HepG2 (cell line): ENCODE measurements at regions not wholly inside any gene's neighbourhood (a gene's known extent, or its start where the extent isn't known, plus 50 kb on each side); places are given as distances from the start of the nearest gene placed in this dataset.

Source experiments
- ATAC-seq: fragments of 200-7000 bp; cut with Tn5 transposase; 3 replicates; pipeline ENCODE4 v1.9.1; 2020; ENCODE audit warnings: mild to moderate bottlenecking, moderate library complexity
- BruUV-seq: library from RNA; stranded (reverse); fragments of 400-500 nt; replicated peaks from 2 replicates; lab custom pipeline; 2021; lab: Mats Ljungman, UMichigan
- CTCF ChIA-PET: fragments of 300-600 bp; formaldehyde crosslinking; extraction: SDS; loops from one replicate; lab custom pipeline; 2021; ENCODE audit warnings: low total read pairs, inconsistent platforms, low intra/inter-chr PET ratio; lab: Yijun Ruan, JAX
- POLR2A ChIA-PET: fragments of 350-600 bp; sonication (Branson Sonifier 250); formaldehyde crosslinking; loops from one replicate; lab custom pipeline; 2020; ENCODE audit warnings: antibody characterized with exemption, inconsistent platforms; lab: Yijun Ruan, JAX
- DNase-seq: peaks from one replicate; pipeline ENCODE4 v3.0.0-alpha.2; 2015; ENCODE audit warnings: low spot score
- FAIRE-seq: peaks from 3 replicates; lab custom pipeline; 2011; peaks lifted over from hg19 to GRCh38; lab: Jason Lieb, UNC
- H2AFZ ChIP-seq: one replicate; pipeline ENCODE4 v1.6.1; 2011; ENCODE audit warnings: low read length, inconsistent platforms
- H3K27ac ChIP-seq: fragments of 300-600 bp; 3 replicates; pipeline ENCODE4 v1.8.0; 2011; ENCODE audit warnings: mixed run types, mild to moderate bottlenecking, mixed read lengths, low read length, inconsistent platforms; ENCODE audit not compliant: insufficient read depth; ENCODE audit errors: extremely low read length
- H3K27me3 ChIP-seq, 2 experiments: fragments of 200-600 bp in 1 of 2; 2 replicates in 1 of 2; 3 replicates in 1 of 2; pipeline versions ENCODE4 v1.6.0 to v1.8.0; 2011; ENCODE audit warnings: low read length in 2 of 2, mild to moderate bottlenecking in 2 of 2, moderate library complexity in 2 of 2, inconsistent platforms in 1 of 2; ENCODE audit not compliant: insufficient read depth in 2 of 2, control insufficient read depth in 1 of 2
- H3K36me3 ChIP-seq, 2 experiments: fragments of 200-600 bp in 1 of 2; replicated peaks in 1 of 2; 2 replicates in 1 of 2; 3 replicates in 1 of 2; pipeline versions ENCODE4 v1.5.1 to v1.8.0; 2011; ENCODE audit warnings: low read length in 2 of 2, inconsistent platforms in 1 of 2; ENCODE audit not compliant: insufficient read depth in 2 of 2, control insufficient read depth in 1 of 2
- H3K4me1 ChIP-seq: 2 replicates; pipeline ENCODE4 v1.5.1; 2012; ENCODE audit warnings: low read length, inconsistent platforms; ENCODE audit not compliant: insufficient read depth
- H3K4me2 ChIP-seq: 2 replicates; pipeline ENCODE4 v1.6.0; 2011; ENCODE audit warnings: low read depth, low read length, inconsistent platforms
- H3K4me3 ChIP-seq, 3 experiments: fragments of 200-600 bp in 1 of 3; sonication (generic), shearing (Covaris generic) in 1 of 3; replicated peaks in 1 of 3; 2 replicates each; pipeline ENCODE4 v1.5.1; 2011 to 2016; ENCODE audit warnings: low read length in 3 of 3, inconsistent platforms in 2 of 3, low read depth in 2 of 3, mild to moderate bottlenecking in 2 of 3, control low read depth in 1 of 3, mixed read lengths in 1 of 3; ENCODE audit not compliant: insufficient read depth in 1 of 3
- H3K79me2 ChIP-seq: one replicate; pipeline ENCODE4 v1.6.1; 2011; ENCODE audit warnings: low read length, inconsistent platforms; ENCODE audit not compliant: insufficient read depth
- H3K9ac ChIP-seq: 2 replicates; pipeline ENCODE4 v1.6.0; 2011; ENCODE audit warnings: mild to moderate bottlenecking, low read depth, low read length, inconsistent platforms; ENCODE audit not compliant: insufficient read depth
- H3K9me3 ChIP-seq: 2 replicates; pipeline ENCODE4 v1.5.1; 2012; ENCODE audit warnings: mild to moderate bottlenecking, low read length
- H4K20me1 ChIP-seq: 2 replicates; pipeline ENCODE4 v1.6.0; 2011; ENCODE audit warnings: inconsistent platforms, mild to moderate bottlenecking, low read length, moderate library complexity; ENCODE audit not compliant: insufficient read depth
- IRF2 ChIP-seq: IDR thresholded peaks from 2 replicates; pipeline ENCODE4 v1.6.1; 2018; ENCODE audit warnings: missing genetic modification reagents, missing compliant biosample characterization
- PCBP2 ChIP-seq: fragments of 200-400 bp; formaldehyde crosslinking; optimal IDR thresholded peaks from 2 replicates; pipeline ENCODE3; 2018; ENCODE audit warnings: low read length, low read depth; ENCODE audit not compliant: poor library complexity, severe bottlenecking
- PHB2 ChIP-seq: fragments of 450-650 bp; IDR thresholded peaks from 2 replicates; pipeline ENCODE4 v1.6.1; 2018; ENCODE audit not compliant: partially characterized antibody
- ZFY ChIP-seq: sonication (generic); formaldehyde crosslinking; IDR thresholded peaks from 2 replicates; pipeline ENCODE4 v1.4.0; 2020; ENCODE audit warnings: missing genetic modification reagents
- WGBS: methylation state at CpG from one replicate; pipeline ENCODE4 v1.1.6; 2017; ENCODE audit warnings: low lambda C conversion rate; 5-methylcytosine and 5-hydroxymethylcytosine counted together
- in situ Hi-C: cut with HindIII; loops from 2 replicates; pipeline ENCODE4 v1.10.0; 2017; ENCODE audit warnings: low pct_unique_long_range_greater_than_20kb; ENCODE audit not compliant: extremely low pct_ligation_motif_present
- intact Hi-C: fragments of 100-400 bp; cut with micrococcal nuclease; formaldehyde crosslinking; loops from one replicate; pipeline ENCODE4 v1.10.0; 2022; ENCODE audit not compliant: unreplicated experiment
- TF ChIP-seq, protein P1 (sequence below): sonication (generic); formaldehyde crosslinking; IDR thresholded peaks from 2 replicates; pipeline ENCODE4 v1.9.0; 2021; ENCODE audit warnings: missing genetic modification reagents, borderline replicate concordance
- TF ChIP-seq, protein P2 (sequence below): sonication (generic); formaldehyde crosslinking; IDR thresholded peaks from 2 replicates; pipeline ENCODE4 v1.8.1; 2023; ENCODE audit warnings: mild to moderate bottlenecking, moderate library complexity, missing genetic modification reagents
- TF ChIP-seq, protein P3 (sequence below): sonication (generic); formaldehyde crosslinking; IDR thresholded peaks from 2 replicates; pipeline ENCODE4 v1.5.0; 2020; ENCODE audit warnings: missing genetic modification reagents, mild to moderate bottlenecking, borderline replicate concordance
- TF ChIP-seq, protein P4 (sequence below): sonication (generic); formaldehyde crosslinking; IDR thresholded peaks from 2 replicates; pipeline ENCODE4 v1.4.0; 2020; ENCODE audit warnings: missing genetic modification reagents

DNA sequence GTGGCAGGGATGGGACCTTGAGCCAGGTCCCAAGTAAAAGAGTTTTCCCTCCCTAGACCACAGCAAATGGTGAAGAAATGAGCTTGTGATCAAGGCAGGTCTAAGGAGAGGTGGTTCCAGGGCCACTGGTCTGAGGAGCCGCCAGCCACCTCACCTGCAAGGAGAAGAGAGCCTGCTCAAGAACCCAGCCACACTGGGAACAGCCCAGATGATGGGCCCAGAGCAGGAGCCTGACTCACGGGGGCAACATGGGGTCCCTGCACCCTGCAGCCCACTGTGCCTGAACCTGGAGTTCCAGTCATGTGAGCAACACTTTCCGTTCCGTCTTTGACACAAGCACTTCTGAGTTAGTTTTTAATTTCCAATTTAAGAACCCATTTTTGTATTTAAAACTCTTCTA, 204.5 kb upstream of the CDH4 start:
- ATAC-seq (no peak), FAIRE-seq (no peak), DNase-seq (no peak)
- Histone ChIP-seq H3K27me3 (peaks cover 0 to 6% of the 10 kb centered on the region in 2 experiments; a peak in 3 of 5 replicates), H3K4me3 (no peak overlapping the region), H3K9me3 (peaks cover 32% of the 10 kb centered on the region), H3K36me3 (no peaks in the 10 kb centered on the region), H3K79me2 (no peaks in the 10 kb centered on the region), H3K4me2 (no peak overlapping the region), H4K20me1 (no peaks in the 10 kb centered on the region), H3K27ac (no peak overlapping the region), H3K9ac (no peak overlapping the region)
- WGBS: 4% methylated on average over 4 of the region's 4 CpGs
- POLR2A ChIA-PET: no interaction called here
- CTCF ChIA-PET: no interaction called here
- BruUV-seq: no TSS peak
- in situ Hi-C loops: no loop called here
- TF ChIP-seq, protein P1, sequence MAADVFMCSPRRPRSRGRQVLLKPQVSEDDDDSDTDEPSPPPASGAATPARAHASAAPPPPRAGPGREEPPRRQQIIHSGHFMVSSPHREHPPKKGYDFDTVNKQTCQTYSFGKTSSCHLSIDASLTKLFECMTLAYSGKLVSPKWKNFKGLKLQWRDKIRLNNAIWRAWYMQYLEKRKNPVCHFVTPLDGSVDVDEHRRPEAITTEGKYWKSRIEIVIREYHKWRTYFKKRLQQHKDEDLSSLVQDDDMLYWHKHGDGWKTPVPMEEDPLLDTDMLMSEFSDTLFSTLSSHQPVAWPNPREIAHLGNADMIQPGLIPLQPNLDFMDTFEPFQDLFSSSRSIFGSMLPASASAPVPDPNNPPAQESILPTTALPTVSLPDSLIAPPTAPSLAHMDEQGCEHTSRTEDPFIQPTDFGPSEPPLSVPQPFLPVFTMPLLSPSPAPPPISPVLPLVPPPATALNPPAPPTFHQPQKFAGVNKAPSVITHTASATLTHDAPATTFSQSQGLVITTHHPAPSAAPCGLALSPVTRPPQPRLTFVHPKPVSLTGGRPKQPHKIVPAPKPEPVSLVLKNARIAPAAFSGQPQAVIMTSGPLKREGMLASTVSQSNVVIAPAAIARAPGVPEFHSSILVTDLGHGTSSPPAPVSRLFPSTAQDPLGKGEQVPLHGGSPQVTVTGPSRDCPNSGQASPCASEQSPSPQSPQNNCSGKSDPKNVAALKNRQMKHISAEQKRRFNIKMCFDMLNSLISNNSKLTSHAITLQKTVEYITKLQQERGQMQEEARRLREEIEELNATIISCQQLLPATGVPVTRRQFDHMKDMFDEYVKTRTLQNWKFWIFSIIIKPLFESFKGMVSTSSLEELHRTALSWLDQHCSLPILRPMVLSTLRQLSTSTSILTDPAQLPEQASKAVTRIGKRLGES (CRISPR knock-in tag): no peak
- no peak for TF ChIP-seq IRF2 (CRISPR knock-in tag)
- TF ChIP-seq ZFY: no peak
- no peak for TF ChIP-seq PCBP2
- TF ChIP-seq, all 625 proteins: peak for 0
- Histone ChIP-seq H3K4me1 (no peaks in the 10 kb centered on the region), H2AFZ (no peak overlapping the region)
- intact Hi-C loops: no loop called here

DNA sequence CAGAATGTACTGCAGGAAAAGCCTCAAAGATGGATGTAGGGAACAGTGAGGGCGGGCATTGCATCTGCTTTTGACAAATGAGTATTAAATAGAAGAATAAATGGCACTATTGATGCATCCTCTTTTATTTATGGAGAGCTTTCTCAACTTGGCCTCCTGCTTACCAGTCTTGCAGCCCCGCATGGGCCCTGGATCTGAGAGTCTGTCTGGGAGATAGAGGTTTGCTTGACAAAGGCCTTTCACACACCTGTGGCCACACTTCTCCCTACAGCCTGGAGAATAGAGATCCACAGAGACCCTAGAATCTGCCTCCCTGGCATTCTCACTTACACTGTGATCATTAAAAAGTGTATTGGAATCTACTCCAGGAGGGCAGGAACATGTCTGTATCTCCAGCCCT, 203.8 kb upstream of the CDH4 start:
- no peak overlapping the region for H3K27ac ChIP-seq
- TF ChIP-seq, protein P2, sequence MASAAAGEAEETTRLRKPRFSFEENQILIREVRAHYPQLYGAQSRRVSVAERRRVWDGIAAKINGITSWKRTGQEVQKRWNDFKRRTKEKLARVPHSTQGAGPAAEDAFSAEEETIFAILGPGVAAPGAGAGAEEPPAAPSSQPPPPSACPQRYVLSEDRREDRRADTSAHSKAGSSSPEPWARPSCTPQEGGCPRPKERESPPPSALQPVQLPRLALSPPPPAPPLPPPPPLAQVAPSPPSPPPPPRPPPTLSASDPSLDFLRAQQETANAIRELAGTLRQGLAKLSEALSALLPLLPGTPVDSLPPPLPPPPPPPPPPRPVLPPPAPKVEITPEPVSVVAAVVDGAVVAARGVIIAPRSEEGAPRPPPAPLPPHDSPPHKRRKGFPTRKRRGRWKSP (CRISPR knock-in tag): no peak
- TF ChIP-seq, protein P3, sequence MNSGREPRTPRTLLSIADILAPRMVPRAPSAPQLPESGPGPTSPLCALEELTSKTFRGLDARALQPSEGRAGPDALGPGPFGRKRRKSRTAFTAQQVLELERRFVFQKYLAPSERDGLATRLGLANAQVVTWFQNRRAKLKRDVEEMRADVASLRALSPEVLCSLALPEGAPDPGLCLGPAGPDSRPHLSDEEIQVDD (CRISPR knock-in tag): no peak
- TF ChIP-seq, protein P4, sequence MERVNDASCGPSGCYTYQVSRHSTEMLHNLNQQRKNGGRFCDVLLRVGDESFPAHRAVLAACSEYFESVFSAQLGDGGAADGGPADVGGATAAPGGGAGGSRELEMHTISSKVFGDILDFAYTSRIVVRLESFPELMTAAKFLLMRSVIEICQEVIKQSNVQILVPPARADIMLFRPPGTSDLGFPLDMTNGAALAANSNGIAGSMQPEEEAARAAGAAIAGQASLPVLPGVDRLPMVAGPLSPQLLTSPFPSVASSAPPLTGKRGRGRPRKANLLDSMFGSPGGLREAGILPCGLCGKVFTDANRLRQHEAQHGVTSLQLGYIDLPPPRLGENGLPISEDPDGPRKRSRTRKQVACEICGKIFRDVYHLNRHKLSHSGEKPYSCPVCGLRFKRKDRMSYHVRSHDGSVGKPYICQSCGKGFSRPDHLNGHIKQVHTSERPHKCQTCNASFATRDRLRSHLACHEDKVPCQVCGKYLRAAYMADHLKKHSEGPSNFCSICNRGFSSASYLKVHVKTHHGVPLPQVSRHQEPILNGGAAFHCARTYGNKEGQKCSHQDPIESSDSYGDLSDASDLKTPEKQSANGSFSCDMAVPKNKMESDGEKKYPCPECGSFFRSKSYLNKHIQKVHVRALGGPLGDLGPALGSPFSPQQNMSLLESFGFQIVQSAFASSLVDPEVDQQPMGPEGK (CRISPR knock-in tag): no peak
- no peak for TF ChIP-seq PHB2
- TF ChIP-seq, all 625 proteins: peak for 0
- ChIA-PET POLR2A (no interaction called here), CTCF (no interaction called here)
- intact Hi-C loops: no loop called here
- Histone ChIP-seq H3K9me3 (peaks cover 32% of the 10 kb centered on the region), H3K4me3 (no peak overlapping the region), H3K4me1 (no peaks in the 10 kb centered on the region), H3K36me3 (no peaks in the 10 kb centered on the region), H4K20me1 (no peaks in the 10 kb centered on the region), H3K27me3 (peaks cover 0 to 14% of the 10 kb centered on the region in 2 experiments; a peak in 3 of 5 replicates), H3K4me2 (no peak overlapping the region), H3K9ac (no peak overlapping the region), H3K79me2 (no peaks in the 10 kb centered on the region), H2AFZ (no peak overlapping the region)
- in situ Hi-C loops: no loop called here
- no TSS peak for BruUV-seq
- WGBS: 8% methylated on average over 2 of the region's 2 CpGs
- ATAC-seq (no peak), FAIRE-seq (no peak), DNase-seq (no peak)
